Endothelial cell (in vitro differentiated cells): ENCODE measurements at regions not wholly inside any gene's neighbourhood (a gene's known extent, or its start where the extent isn't known, plus 50 kb on each side); places are given as distances from the start of the nearest gene placed in this dataset.

Source experiments
- DNase-seq: peaks from one replicate; pipeline ENCODE4 v3.0.0; 2021; ENCODE audit warnings: low spot score
- H3K27ac Mint-ChIP-seq: one replicate; pipeline ENCODE4 v1.8.0; 2021; ENCODE audit warnings: mixed read lengths, inconsistent platforms; ENCODE audit not compliant: unreplicated experiment
- H3K27me3 Mint-ChIP-seq: one replicate; pipeline ENCODE4 v1.8.0; 2021; ENCODE audit warnings: mild to moderate bottlenecking, moderate library complexity, mixed read lengths, inconsistent platforms; ENCODE audit not compliant: unreplicated experiment
- H3K36me3 Mint-ChIP-seq: one replicate; pipeline ENCODE4 v1.8.0; 2021; ENCODE audit warnings: mild to moderate bottlenecking, low read depth, mixed read lengths, inconsistent platforms; ENCODE audit not compliant: unreplicated experiment
- H3K4me1 Mint-ChIP-seq: one replicate; pipeline ENCODE4 v1.8.0; 2021; ENCODE audit warnings: mild to moderate bottlenecking, mixed read lengths, inconsistent platforms; ENCODE audit not compliant: unreplicated experiment
- H3K4me3 Mint-ChIP-seq: one replicate; pipeline ENCODE4 v1.8.0; 2021; ENCODE audit warnings: mild to moderate bottlenecking, mixed read lengths, inconsistent platforms; ENCODE audit not compliant: unreplicated experiment
- H3K9me3 Mint-ChIP-seq: one replicate; pipeline ENCODE4 v1.8.0; 2021; ENCODE audit warnings: mixed read lengths, inconsistent platforms; ENCODE audit not compliant: unreplicated experiment
- CTCF ChIP-seq: fragments of 200-600 bp; sonication (generic); IDR thresholded peaks from one replicate; pipeline ENCODE4 v1.5.0; 2021; ENCODE audit warnings: antibody characterized with exemption; ENCODE audit not compliant: unreplicated experiment

- H3K4me1 Mint-ChIP-seq, result no peaks in the 10 kb centered on the region
- no peaks in the 10 kb centered on the region for H3K36me3 Mint-ChIP-seq
- no peak for TF ChIP-seq CTCF
Observed at GRCh38 chr11:23903044-23903704, 593.7 kb upstream of the LUZP2 start.

GRCh38 chr11:23919455-23919854 lies 577.4 kb upstream of the LUZP2 start:
- DNase-seq, result no peak
- Mint-ChIP-seq H3K27ac (no peak overlapping the region), H3K4me3 (no peak overlapping the region), H3K4me1 (peaks cover 3% of the 10 kb centered on the region), H3K36me3 (no peaks in the 10 kb centered on the region), H3K9me3 (no peaks in the 10 kb centered on the region), H3K27me3 (no peaks in the 10 kb centered on the region)
- TF ChIP-seq CTCF, result no peak

More at GRCh38 chr11:23903044-23903704, 593.7 kb upstream of the LUZP2 start:
- Mint-ChIP-seq H3K4me3 (no peak overlapping the region), H3K27ac (no peak overlapping the region), H3K9me3 (no peaks in the 10 kb centered on the region), H3K27me3 (peaks cover 2% of the 10 kb centered on the region)
- DNase-seq, result no peak

GRCh38 chr11:23923357-23923756 lies 573.5 kb upstream of the LUZP2 start:
- Mint-ChIP-seq H3K27ac (no peak overlapping the region), H3K9me3 (no peaks in the 10 kb centered on the region), H3K4me3 (no peak overlapping the region), H3K27me3 (no peaks in the 10 kb centered on the region), H3K4me1 (peaks cover 3% of the 10 kb centered on the region), H3K36me3 (no peaks in the 10 kb centered on the region)
- no peak for TF ChIP-seq CTCF
- DNase-seq, result no peak

- Mint-ChIP-seq H3K36me3 (no peaks in the 10 kb centered on the region), H3K9me3 (no peaks in the 10 kb centered on the region), H3K4me3 (no peak overlapping the region), H3K27me3 (no peaks in the 10 kb centered on the region), H3K4me1 (peaks cover 3% of the 10 kb centered on the region), H3K27ac (no peak overlapping the region)
- DNase-seq, result no peak
- no peak for TF ChIP-seq CTCF
Observed at GRCh38 chr11:23924226-23924625, 572.6 kb upstream of the LUZP2 start.

GRCh38 chr11:23931443-23931842 lies 565.4 kb upstream of the LUZP2 start:
- H3K36me3 Mint-ChIP-seq, result no peaks in the 10 kb centered on the region
- no peak overlapping the region for H3K27ac Mint-ChIP-seq
- H3K4me3 Mint-ChIP-seq, result no peak overlapping the region
- no peak for DNase-seq
- peaks cover 4% of the 10 kb centered on the region for H3K27me3 Mint-ChIP-seq
- H3K4me1 Mint-ChIP-seq, result peaks cover 22% of the 10 kb centered on the region
- no peak for TF ChIP-seq CTCF
- H3K9me3 Mint-ChIP-seq, result no peaks in the 10 kb centered on the region
